Thoracic aorta (tissue), 2 donors: ENCODE measurements at regions not wholly inside any gene's neighbourhood (a gene's known extent, or its start where the extent isn't known, plus 50 kb on each side); places are given as distances from the start of the nearest gene placed in this dataset.

Experiments used
- ATAC-seq: fragments of 150-250 bp; one replicate; pipeline ENCODE4 v1.8.0; 2017; ENCODE audit warnings: low read depth; ENCODE audit not compliant: insufficient number of reproducible peaks, low FRiP score
- DNase-seq: peaks from one replicate; pipeline ENCODE4 v3.0.0-alpha.2; 2020; ENCODE audit warnings: low spot score
- H3K27ac ChIP-seq, 2 donors: fragments of 200-600 bp; sonication (generic); 1 replicate in 1 of 2; 2 replicates in 1 of 2; pipeline ENCODE4 v1.5.1; 2016; ENCODE audit warnings: mild to moderate bottlenecking in 2 of 2, moderate library complexity in 2 of 2
- H3K27me3 ChIP-seq: fragments of 200-600 bp; sonication (generic); replicated peaks from 2 replicates; pipeline ENCODE4 v1.6.0; 2016; ENCODE audit warnings: mild to moderate bottlenecking; ENCODE audit not compliant: insufficient read depth
- H3K36me3 ChIP-seq: fragments of 200-600 bp; sonication (generic); one replicate; pipeline ENCODE4 v1.5.1; 2016
- H3K4me1 ChIP-seq, 2 donors: fragments of 200-600 bp; sonication (generic); 1 replicate in 1 of 2; 2 replicates in 1 of 2; pipeline versions ENCODE4 v1.5.1 to v1.6.0; 2016; ENCODE audit warnings: low read depth in 2 of 2, mild to moderate bottlenecking in 1 of 2; ENCODE audit not compliant: control insufficient read depth in 1 of 2
- H3K4me3 ChIP-seq: fragments of 200-600 bp; sonication (generic); 2 replicates; pipeline ENCODE4 v1.5.1; 2016; ENCODE audit warnings: mild to moderate bottlenecking
- H3K9me3 ChIP-seq: fragments of 200-600 bp; sonication (generic); 2 replicates; pipeline ENCODE4 v1.5.1; 2016
- CTCF ChIP-seq: fragments of 200-600 bp; sonication (generic); IDR thresholded peaks from one replicate; pipeline ENCODE4 v1.5.1; 2019; ENCODE audit warnings: antibody characterized with exemption

GRCh38 chr4:125497861-125498260 is 183.1 kb downstream of the FAT4 start:
- Histone ChIP-seq H3K27ac (no peak overlapping the region), H3K9me3 (no peaks in the 10 kb centered on the region), H3K36me3 (no peaks in the 10 kb centered on the region), H3K4me1 (peaks cover 0 to 6% of the 10 kb centered on the region in 2 donors), H3K4me3 (no peak overlapping the region), H3K27me3 (no peaks in the 10 kb centered on the region)
- ATAC-seq, result no peak
- TF ChIP-seq CTCF, result no peak
- DNase-seq, result no peak

GRCh38 chr4:125498981-125499380 is 184.2 kb downstream of the FAT4 start:
- no peaks in the 10 kb centered on the region for H3K9me3 ChIP-seq

GRCh38 chr4:125501090-125501489 is 186.3 kb downstream of the FAT4 start:
- Histone ChIP-seq H3K36me3 (no peaks in the 10 kb centered on the region), H3K27me3 (no peaks in the 10 kb centered on the region), H3K4me3 (no peak overlapping the region), H3K9me3 (no peaks in the 10 kb centered on the region), H3K27ac (no peak overlapping the region), H3K4me1 (peaks cover 0 to 6% of the 10 kb centered on the region in 2 donors)
- DNase-seq, result no peak
- TF ChIP-seq CTCF, result no peak
- ATAC-seq, result no peak

More at GRCh38 chr4:125498981-125499380, 184.2 kb downstream of the FAT4 start:
- Histone ChIP-seq H3K27ac (no peak overlapping the region), H3K4me3 (no peak overlapping the region), H3K4me1 (peaks cover 0 to 6% of the 10 kb centered on the region in 2 donors), H3K27me3 (no peaks in the 10 kb centered on the region), H3K36me3 (no peaks in the 10 kb centered on the region)
- ATAC-seq (no peak), DNase-seq (no peak)
- no peak for TF ChIP-seq CTCF

- Histone ChIP-seq H3K9me3 (no peaks in the 10 kb centered on the region), H3K4me3 (no peak overlapping the region), H3K27me3 (no peaks in the 10 kb centered on the region), H3K4me1 (peaks cover 0 to 6% of the 10 kb centered on the region in 2 donors), H3K27ac (no peak overlapping the region), H3K36me3 (no peaks in the 10 kb centered on the region)
- TF ChIP-seq CTCF, result no peak
- no peak for DNase-seq
- no peak for ATAC-seq
These were observed 186.8 kb downstream of the FAT4 start for GRCh38 chr4:125501568-125501967.

GRCh38 chr4:125505621-125506020 is 190.9 kb downstream of the FAT4 start:
- no peak for TF ChIP-seq CTCF
- no peak overlapping the region for H3K4me3 ChIP-seq
- no peak for ATAC-seq

More at GRCh38 chr4:125505621-125506020, 190.9 kb downstream of the FAT4 start:
- Histone ChIP-seq H3K27ac (no peak overlapping the region), H3K27me3 (no peaks in the 10 kb centered on the region), H3K4me1 (no peaks in the 10 kb centered on the region), H3K36me3 (no peaks in the 10 kb centered on the region), H3K9me3 (no peaks in the 10 kb centered on the region)
- DNase-seq, result no peak
